Retinal pigment epithelial cell (primary cell): ENCODE measurements at regions not wholly inside any gene's neighbourhood (a gene's known extent, or its start where the extent isn't known, plus 50 kb on each side); places are given as distances from the start of the nearest gene placed in this dataset.

Experiments used
- DNase-seq: peaks from one replicate; pipeline ENCODE4 v3.0.0-alpha.2; 2010; ENCODE audit warnings: low read depth
- H3K4me3 ChIP-seq: 2 replicates; pipeline ENCODE4 v1.5.1; 2011; ENCODE audit warnings: mild to moderate bottlenecking, low read length, control low read depth, moderate library complexity
- TF ChIP-seq, protein P1 (sequence below): conservative IDR thresholded peaks from 2 replicates; pipeline ENCODE4 v1.5.1; 2011; ENCODE audit warnings: low read depth, low read length, control low read depth, inconsistent platforms

GRCh38 chr6:4561078-4561435, 215.1 kb upstream of the CDYL start:
- TF ChIP-seq, protein P1, sequence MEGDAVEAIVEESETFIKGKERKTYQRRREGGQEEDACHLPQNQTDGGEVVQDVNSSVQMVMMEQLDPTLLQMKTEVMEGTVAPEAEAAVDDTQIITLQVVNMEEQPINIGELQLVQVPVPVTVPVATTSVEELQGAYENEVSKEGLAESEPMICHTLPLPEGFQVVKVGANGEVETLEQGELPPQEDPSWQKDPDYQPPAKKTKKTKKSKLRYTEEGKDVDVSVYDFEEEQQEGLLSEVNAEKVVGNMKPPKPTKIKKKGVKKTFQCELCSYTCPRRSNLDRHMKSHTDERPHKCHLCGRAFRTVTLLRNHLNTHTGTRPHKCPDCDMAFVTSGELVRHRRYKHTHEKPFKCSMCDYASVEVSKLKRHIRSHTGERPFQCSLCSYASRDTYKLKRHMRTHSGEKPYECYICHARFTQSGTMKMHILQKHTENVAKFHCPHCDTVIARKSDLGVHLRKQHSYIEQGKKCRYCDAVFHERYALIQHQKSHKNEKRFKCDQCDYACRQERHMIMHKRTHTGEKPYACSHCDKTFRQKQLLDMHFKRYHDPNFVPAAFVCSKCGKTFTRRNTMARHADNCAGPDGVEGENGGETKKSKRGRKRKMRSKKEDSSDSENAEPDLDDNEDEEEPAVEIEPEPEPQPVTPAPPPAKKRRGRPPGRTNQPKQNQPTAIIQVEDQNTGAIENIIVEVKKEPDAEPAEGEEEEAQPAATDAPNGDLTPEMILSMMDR = no peak
- no peak overlapping the region for H3K4me3 ChIP-seq
- DNase-seq = no peak

DNA sequence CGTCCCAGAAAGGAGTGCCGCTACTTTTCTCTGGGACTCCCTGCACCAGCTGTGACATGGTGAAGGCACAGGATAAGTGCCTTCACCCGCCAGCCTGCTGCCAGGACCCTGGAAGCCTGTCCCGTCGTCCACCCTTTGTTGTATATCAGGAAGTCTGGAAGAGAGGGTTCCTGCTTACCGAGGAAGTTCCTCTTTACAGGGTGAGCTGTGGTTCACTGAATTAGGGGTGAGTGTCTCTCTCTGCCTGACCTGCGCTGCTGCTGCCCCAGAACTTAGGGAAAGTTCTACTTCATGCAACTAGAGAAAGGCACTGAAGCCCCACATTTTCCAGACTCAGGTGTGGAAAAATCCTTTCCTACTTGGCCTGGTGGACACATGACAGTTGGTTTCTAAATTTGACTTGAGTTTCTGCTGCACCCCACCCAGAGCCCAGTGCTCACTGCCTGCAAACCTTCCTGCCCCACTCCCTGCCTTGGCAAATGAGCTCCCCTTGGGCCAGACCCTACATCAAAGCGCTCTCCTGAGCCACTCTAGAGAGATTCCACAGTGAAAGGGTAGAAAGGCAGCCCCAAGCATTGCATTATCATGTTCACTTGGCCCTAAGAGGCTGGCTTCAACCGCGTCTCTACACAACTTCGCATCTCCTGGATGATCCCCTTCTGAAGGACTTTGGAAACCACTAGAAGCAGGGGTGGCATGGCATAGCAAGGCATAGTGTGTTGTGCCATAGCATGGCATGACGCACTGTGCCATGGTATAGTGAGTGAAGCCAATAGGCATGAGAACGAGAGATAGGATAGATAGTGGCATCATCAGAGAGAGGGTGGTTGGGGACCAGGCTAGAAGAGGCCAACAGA, 215.8 kb upstream of the CDYL start:
- no peak overlapping the region for H3K4me3 ChIP-seq
- DNase-seq = no peak
- TF ChIP-seq, protein P1 = no peak

- no peak for DNase-seq
- TF ChIP-seq, protein P1 = no peak
- no peak overlapping the region for H3K4me3 ChIP-seq
Observed at GRCh38 chr6:4559281-4559875, 216.8 kb upstream of the CDYL start.

- TF ChIP-seq, protein P1 = no peak
- no peak for DNase-seq
- no peak overlapping the region for H3K4me3 ChIP-seq
Observed at GRCh38 chr6:4554645-4555044, 221.6 kb upstream of the CDYL start.

GRCh38 chr6:4553387-4553786, 222.8 kb upstream of the CDYL start:
- no peak for DNase-seq
- H3K4me3 ChIP-seq = no peak overlapping the region
- TF ChIP-seq, protein P1 = no peak

DNA sequence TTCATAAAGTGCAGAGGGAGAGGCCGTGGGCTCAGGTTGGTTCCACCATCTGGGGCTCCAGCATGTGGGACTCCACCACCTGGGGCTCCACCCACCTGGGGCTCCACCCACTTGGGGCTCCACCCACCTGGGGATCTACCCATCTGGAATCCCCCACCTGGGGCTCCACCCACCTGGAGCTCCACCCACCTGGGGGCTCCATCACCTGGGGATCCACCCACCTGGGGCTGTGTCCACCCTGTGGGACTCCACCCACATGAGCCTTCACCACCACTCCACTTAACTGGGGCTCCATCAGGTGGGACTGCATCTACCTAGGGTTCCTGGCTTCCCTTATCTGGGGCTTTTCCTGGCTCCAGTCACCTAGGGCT, 226.0 kb upstream of the CDYL start:
- TF ChIP-seq, protein P1 = no peak
- no peak overlapping the region for H3K4me3 ChIP-seq
- no peak for DNase-seq
